Cardiac septum (tissue), 1 donor: ENCODE measurements at regions not wholly inside any gene's neighbourhood (a gene's known extent, or its start where the extent isn't known, plus 50 kb on each side); places are given as distances from the start of the nearest gene placed in this dataset.
"Not testable (repeated sequence)": the region's sequence is repeated elsewhere in the genome, so short reads cannot be mapped to it uniquely, and the experiment has no call there.

ENCODE experiments used
- DNase-seq: peaks from one replicate; pipeline ENCODE4 v3.0.0-alpha.2; 2020; ENCODE audit warnings: low spot score
- intact Hi-C: fragments of 100-400 bp; cut with DNase I; formaldehyde crosslinking; loops from one replicate; pipeline ENCODE4 v1.14.0; 2022
- donor health status: DM: no; HTN: no; CAD: no.

DNA sequence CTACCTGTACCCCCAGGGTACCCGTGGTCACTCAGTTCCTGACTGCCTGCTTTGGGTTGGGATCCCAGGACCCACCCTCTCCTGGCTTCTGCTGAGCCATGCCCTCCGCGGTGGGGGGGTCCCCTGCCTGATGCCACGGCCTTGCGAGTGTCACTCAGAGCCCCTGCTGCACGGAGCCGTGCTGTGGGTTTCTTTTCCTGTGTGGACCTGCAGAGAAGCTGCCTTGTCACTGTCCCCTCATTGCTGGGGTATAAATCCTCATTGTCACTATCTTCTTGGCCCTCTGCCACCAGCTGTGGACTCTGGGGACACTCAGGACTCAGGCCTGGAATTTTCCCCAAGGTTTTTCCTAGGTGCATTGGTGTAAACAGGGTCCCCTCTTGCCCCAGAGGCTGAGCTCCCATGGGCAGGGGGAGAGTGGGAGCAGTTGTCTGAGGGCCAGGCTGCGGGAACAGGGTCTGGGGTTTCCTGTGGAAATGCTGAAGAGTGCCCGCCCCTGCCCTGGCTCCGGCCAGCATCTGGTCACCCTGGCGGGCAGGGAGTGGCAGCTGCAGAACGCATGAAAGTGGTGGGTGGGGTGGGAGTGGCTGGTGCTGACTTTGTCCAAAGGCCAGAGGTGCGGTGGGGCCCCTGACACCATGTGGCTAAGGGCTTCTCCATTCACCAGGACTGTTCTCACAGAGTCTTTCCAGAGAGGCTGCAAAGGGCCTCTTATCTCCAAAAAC, 191.7 kb downstream of the GOLGA6L6 start:
- peak; percentile 76 for DNase-seq
- intact Hi-C loops = no loop called here

DNA sequence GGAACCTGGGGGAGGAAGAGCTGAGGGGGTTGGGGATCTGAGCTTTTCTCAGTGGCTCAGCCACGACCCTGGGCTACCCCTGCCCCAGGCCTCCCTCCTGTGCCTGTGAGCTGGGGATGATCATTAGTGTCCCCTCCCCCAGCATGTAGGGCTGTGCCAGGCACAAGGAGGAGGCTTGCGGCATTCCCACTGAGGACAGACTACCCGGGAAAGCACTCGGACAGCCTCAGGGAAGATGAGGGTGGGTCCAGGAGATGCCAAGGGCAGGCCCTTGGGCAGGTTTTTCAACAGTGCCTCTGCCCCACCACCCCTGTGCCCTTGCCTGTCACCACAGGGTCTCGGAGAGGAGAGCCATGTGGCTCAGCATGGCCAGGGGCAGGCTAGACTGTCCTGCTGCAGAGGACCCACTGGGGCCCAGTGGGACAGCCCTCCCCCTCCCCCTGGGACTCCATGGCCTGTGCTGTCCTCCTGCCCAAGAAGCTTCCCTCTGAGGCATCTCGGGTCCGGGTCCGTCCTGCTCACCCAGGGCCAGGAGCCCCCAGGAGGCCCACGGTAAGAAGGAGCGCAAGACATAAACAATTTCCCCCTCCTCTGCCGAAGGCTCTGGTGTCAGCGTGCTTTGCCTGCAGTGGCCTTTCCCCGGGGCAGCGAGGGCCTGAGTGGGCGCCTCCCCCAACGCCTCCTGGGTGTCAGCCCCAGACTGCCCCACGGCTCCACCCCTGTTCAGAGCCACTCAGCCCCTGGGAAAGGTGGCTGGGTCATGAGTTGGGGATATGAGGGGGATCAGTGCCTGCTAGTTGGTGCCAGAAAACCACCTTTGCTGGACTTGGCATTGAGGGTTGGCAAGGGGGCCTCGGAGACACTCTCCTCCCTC, 192.5 kb downstream of the GOLGA6L6 start:
- intact Hi-C loops = no loop called here
- peak; percentile 75 for DNase-seq

DNA sequence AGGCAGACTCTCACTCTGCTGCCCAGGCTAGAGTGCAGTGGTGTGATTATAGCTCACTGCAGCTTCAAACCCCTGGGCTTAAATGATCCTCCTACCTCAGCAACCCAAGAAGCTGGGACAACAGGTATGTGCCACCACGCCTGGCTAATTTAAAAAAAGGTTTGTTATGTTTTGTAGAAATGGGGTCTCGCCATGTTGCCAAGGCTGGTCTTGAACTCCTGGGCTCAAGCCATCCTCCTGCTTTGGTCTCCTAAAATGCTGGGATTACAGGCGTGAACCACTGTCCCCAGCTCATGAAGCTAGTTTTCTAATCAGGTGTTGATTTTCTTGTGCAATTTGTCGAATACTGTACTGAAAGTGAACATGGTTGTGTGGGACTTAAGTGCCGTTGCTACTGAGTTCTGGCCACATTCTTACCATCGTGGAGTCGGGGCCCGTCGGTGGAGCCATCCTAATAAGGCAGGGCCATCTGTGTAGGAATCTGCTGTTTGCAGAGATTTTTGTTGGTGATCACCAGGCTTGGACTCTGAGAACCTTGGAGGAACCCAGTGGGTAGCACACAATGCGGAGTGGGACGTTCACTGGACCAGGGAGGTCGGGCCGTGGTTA, 193.2 kb downstream of the GOLGA6L6 start:
- intact Hi-C loops = no loop called here
- no peak for DNase-seq

DNA sequence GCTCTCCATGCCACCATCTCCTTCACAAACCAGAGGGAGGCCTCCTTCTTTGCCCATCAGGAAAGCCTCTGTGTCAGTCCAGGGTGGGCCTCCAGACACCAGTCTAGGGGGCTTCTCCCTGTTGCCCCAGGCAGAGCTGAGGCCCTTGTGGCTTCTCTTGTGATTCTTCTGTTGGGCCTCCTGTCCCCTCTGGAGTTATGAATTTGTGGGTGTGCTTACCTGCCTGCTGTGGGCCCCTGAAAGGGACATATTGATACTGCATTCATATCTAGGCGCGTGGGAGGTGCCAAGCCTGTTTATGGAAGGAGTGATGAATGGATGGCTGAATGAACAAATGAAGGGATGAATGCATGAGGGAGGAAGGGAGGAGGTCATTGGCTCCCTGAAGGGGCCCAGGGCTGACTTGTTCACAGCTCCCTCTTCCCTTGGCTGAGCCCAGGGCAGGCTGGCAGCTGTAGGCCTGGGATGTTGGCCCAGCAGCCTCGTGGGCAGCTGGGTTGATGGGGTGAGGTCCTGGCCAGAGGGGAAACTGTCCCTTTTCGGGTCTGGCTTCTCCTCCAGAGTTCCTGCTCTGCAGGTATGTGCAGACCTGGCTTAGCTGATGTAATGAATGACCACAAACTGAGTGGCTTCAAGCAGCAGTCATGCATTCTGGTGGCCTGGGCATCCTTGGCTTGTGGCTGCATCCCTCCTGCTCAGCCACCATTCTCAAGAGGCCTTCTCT, 195.4 kb downstream of the GOLGA6L6 start:
- intact Hi-C loops = no loop called here
- peak; percentile 75 for DNase-seq

DNA sequence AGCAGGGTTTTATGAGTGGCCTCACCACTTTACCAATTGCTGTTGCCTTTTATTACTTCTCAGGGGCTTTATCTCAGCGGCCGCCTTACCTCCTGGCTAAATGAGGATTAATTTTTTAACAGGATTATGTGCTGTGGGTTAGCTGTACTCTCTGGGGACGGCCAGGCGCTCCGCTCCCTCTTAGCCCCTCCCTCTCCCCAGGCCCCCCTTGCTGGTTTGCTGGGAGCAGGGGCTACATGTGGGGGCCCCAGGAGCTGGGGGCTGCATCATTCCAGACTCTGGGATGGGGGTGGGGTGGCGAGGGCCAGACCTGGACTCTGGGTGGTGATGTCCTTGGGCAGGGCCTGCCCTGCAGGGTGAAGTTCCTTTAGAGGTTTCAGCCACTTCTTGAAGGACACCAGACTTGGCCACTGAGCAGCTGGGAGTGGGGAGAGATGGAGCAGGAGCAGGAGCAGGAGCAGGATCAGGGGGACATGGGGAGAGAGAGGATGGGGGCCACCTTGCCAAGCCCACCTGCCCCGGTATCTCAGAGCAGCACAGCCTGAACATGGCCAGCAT, 196.1 kb downstream of the GOLGA6L6 start:
- intact Hi-C loops = no loop called here
- DNase-seq = no peak

DNA sequence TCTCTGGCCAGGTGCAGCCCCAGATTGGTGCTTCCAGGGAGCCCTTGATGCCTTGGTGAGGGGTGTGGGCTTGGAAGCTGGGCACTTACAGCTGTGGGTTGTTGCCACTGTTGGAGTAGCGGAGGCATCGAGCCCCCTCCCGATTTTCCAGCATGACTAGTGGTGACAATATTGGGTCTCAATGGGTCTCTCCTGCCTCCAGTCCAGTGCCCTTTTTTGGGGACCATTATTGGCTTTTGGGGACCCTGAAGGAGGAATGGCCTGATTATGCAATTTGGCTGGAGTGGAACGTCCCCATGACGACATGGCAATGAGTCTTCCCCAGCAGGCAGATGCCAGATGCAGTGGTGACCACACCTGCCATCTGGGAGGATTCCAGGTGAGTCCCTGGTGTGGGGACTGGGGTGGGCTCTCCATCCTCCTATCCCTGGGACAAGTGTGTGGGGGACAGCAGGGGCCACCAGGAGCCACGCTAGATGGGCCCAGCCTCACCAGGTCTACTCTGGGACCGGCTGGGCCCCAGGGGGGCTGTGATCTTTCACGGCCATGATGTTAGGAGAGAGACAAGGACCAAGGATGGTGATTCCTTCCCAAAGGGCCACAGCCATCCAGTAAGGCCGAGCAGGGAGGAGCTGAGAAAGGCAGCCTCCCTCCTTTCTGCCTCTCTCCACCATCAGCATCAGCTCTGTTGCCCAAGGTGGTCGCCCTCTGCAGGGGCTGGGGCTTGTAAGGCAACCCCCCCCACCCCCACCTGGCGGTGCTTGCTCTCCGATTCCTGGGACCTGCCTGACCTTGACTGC, 196.8 kb downstream of the GOLGA6L6 start:
- peak; percentile 74 for DNase-seq
- intact Hi-C loops = no loop called here

DNA sequence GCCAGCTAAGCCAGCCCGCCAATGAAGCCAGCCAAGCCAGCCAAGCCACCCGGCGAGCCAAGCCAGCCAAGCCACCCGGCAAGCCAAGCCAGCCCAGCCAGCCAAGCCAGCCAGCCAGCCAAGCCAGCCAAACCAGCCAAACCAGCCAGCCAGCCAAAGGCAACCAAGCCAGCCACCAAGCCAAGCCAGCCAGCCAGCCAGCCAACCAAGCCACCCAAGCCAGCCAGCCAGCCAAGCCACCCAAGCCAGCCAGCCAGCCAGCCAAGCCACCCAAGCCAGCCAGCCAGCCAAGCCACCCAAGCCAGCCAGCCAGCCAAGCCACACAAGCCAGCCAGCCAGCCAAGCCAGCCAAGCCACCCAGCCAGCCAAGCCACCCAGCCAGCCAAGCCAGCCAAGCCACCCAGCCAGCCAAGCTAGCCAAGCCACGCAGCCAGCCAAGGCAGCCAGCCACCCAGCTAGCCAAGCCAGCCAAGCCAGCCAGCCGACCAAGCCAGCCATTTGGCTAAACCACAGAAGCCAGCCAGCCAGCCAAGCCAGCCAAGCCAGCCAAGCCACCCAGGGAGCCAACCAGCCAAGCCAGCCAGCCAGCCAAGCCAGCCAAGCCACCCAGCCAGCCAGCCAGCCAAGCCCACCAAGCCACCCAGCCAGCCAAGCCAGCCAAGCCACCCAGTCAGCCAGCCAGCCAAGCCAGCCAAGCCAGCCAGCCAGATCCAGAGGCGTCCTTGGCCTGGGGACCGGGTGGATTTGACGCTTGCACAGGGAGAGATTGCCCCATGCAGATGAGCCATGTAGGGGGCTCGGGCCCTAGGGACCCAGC, 198.0 kb downstream of the GOLGA6L6 start:
- intact Hi-C loops = not testable (repeated sequence)
- peak; percentile 78 for DNase-seq

DNA sequence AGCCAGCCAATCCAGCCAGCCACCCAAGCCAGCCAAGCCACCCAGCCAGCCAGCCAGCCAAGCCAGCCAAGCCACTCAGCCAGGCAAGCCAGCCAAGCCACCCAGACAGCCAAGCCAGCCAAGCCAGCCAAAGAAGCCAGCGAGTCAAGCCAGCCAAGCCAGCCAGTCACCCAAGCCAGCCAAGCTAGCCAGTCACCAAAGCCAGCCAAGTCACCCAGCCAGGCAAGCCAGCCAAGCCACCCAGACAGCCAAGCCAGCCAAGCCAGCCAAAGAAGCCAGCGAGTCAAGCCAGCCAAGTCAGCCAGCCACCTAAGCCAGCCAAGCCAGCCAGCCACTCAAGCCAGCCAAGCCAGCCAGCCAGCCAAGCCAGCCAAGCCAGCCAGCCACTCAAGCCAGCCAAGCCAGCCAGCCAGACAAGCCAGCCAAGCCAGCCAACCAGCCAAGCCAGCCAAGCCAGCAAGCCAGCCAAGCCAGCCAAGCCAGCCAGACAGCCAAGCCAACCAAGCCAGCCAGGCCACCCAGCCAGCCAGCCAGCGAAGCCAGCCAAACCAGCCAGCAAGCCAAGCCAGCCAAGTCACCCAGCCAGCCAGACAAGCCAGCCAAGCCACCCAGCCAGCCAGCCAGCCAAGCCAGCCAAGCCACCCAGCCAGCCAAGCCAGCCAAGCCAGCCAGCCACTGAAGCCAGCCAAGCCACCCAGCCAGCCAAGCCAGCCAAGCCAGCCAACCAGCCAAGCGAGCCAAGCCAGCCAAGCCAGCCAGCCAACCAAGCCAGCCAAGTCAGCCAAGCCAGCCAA, 198.8 kb downstream of the GOLGA6L6 start:
- DNase-seq, intact Hi-C loops: not testable (repeated sequence)

DNA sequence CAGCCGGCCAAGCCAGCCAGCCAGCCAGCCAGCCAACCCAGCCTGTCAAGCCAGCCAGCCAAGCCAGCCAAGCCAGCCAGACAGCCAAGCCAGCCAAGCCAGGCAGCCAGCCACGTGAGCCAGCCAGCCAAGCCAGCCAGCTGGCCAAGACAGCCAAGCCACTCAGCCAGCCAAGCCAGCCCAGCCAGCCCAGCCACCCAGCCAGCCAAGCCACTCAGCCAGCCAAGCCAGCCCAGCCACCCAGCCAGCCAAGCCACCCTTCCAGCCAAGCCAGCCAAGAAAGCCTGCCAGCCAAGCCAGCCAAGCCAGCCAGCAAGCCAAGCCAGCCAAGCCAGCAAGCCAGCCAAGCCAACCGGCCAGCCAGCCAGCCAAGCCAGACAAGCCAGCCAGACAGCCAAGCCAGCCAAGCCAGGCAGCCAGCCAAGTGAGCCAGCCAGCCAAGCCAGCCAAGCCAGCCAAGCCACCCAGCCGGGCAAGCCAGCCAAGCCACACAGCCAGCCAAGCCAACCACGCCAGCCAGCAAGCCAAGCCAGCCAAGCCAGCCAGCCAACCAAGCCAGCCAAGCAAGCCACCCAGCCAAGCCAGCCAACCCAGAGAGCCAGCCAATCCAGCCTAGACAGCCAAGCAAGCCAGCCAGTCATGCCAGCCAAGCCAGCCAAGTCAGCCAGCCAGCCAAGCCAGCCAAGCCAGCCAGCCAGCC, 199.5 kb downstream of the GOLGA6L6 start:
- intact Hi-C loops = no loop called here
- peak; percentile 94 for DNase-seq

DNA sequence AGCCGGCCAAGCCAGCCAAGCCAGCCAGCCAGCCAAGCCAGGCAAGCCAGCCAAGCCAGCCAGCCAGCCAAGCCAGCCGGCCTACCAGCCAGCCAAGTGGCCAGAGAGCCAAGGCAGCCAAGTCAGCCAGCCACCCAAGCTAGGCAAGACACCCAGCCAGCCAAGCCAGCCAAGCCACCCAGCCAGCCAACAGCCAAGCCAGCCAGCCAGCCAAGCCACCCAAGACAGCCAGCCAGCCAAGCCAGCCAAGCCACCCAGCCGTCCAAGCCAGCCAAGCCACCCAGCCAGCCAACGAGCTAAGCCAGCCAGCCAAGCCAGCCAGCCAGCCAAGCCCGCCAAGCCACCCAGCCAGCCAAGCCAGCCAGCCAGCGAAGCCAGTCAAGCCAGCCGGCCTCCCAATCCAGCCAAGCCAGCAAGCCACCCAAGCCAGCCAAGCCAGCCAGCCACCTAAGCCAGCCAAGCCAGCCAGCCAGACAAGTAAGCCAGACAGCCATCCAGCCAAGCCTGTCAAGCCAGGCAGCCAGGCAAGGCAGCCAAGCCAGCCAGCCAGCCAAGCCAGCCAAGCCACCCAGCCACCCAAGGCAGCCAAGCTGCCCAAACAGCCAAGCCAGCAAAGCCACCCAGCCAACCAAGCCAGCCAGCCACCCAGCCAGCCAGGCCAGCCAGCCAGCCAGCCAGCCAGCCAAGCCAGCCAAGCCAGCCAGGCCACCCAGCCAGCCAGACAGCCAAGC, 200.5 kb downstream of the GOLGA6L6 start:
- intact Hi-C loops = no loop called here
- DNase-seq = peak; percentile 95

DNA sequence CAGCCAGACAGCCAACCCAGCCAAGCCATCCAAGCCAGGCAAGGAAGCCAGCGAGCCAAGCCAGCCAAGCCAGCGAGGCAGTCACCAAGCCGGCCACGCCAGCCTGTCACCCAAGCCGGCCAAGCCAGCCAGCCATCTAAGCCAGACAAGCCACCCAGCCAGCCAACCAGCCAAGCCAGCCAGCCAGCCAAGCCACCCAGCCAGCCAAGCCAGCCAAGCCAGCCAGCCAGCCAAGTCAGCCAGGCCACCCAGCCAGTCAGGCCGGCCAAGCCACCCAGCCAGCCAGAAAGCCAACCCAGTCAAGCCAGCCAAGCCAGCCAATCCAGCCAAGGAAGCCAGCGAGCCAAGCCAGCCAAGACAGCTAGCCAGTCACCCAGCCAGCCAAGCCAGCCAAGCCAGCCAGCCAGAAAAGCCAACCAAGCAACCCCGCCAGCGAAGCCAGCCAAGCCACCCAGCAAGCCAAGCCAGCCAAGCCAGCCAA, 201.2 kb downstream of the GOLGA6L6 start:
- intact Hi-C loops = no loop called here

DNA sequence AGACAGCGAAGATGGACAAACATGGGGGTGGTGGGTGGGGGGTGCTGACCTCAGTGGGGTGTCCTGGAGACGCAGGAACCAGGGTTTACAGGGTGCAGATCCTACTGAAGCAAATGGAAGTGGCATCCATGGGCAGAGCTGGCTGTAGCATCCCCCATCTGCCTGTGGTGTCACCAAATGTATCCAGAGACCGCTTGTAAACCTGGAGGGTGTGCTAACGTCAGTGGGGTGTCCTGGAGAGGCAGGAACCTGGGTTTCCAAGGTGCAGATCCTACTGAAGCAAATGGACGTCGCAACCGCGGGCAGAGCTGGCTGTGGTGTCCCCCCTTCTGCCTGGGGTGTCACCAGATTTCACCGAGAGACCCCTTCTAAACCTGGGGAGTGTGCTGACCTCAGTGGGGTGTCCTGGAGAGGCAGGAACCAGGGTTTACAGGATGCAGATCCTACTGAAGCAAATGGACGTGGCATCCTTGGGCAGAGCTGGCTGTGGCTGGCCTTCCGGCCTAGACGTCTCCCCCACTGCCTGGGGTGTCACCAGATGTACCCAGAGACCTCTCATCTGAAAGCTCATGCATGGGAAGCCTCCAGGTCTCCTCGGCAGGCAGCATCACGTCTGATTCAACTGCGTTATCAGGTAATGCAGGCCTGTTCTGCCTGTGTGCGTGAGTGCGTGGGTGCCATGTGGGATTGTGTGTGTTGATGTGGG, 202.4 kb downstream of the GOLGA6L6 start:
- intact Hi-C loops, DNase-seq: not testable (repeated sequence)

More for the DNA sequence above, 201.2 kb downstream of the GOLGA6L6 start:
- peak; percentile 89 for DNase-seq

DNA sequence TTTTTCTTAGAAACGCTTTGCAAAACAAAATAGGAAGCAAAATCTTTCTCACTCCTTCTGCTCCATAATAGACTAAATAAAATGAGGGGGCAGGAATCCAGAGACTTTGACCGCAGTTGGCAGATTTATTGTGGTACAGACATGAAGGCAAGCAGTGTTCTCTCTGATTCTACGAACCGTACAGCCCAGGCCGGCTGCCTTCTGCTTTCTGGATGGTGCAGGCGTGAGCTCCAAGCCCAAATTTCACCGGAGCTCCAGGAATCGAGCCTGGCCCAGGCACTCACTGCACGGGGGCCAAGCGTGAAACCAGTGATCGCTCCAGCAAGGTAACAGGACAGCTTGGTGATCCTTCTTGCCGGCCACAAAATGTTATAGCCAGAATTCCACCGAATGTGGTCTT, 202.9 kb downstream of the GOLGA6L6 start:
- DNase-seq, intact Hi-C loops: not testable (repeated sequence)

DNA sequence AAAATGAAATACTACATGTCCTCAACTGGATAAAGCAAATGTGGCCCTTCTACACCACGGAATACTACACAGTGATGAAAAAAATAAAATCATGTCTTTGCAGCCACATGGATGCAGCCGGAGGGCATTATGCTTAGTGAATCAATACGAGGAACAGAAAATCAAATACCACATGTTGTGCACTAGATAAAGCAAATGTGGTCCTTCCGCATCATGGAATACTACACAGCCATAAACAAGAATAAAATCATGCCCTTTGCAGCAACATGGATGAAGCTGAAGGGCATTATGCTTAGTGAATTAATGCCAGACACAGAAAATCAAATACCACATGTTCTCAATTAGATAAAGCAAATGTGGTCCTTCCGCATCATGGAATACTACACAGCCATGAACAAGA, 204.4 kb downstream of the GOLGA6L6 start:
- intact Hi-C loops, DNase-seq: not testable (repeated sequence)

DNA sequence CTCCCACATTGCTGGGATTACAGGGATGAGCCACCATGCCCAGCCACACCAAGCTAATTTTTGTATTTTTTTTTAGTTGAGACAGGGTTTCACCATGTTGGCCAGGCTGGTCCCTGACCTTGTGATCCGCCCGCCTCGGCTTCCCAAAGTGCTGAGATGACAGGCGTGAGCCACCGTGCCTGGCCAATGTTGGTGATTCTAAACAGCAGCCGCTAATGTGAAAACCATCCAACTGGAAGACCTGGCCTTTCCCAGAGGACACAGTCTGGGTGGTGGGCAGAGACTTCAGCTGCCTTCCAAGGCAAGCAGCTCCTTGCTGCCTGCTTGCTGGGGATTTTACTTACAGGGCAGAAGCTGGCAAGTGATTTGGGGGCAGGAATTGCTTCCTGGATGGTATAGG, 207.1 kb downstream of the GOLGA6L6 start:
- intact Hi-C loops, DNase-seq: not testable (repeated sequence)
